Parathyroid adenoma (tissue), 2 donors: ENCODE measurements at regions not wholly inside any gene's neighbourhood (a gene's known extent, or its start where the extent isn't known, plus 50 kb on each side); places are given as distances from the start of the nearest gene placed in this dataset.

Experiments
- H2AFZ ChIP-seq: fragments of 300-600 bp; sonication (generic); one replicate; pipeline ENCODE4 v1.7.0; 2017; ENCODE audit warnings: antibody characterized with exemption, mild to moderate bottlenecking
- H3K27ac ChIP-seq: fragments of 300-600 bp; sonication (generic); one replicate; pipeline ENCODE4 v1.7.0; 2017
- H3K27me3 ChIP-seq: fragments of 300-600 bp; sonication (generic); one replicate; pipeline ENCODE4 v1.7.0; 2017; ENCODE audit warnings: low read length; ENCODE audit not compliant: control insufficient read depth, insufficient read depth
- H3K36me3 ChIP-seq: fragments of 300-600 bp; sonication (generic); one replicate; pipeline ENCODE4 v1.7.0; 2017; ENCODE audit warnings: low read length; ENCODE audit not compliant: control insufficient read depth, insufficient read depth
- H3K4me1 ChIP-seq: fragments of 300-600 bp; sonication (generic); one replicate; pipeline ENCODE4 v1.7.0; 2017; ENCODE audit warnings: control low read depth
- H3K4me2 ChIP-seq: fragments of 300-600 bp; sonication (generic); one replicate; pipeline ENCODE4 v1.7.0; 2017; ENCODE audit warnings: low read length
- H3K4me3 ChIP-seq: fragments of 300-600 bp; sonication (generic); one replicate; pipeline ENCODE4 v1.7.0; 2017; ENCODE audit warnings: low read depth, low read length
- H3K79me2 ChIP-seq: fragments of 300-600 bp; sonication (generic); one replicate; pipeline ENCODE4 v1.7.0; 2017; ENCODE audit warnings: control low read depth
- H3K9ac ChIP-seq: fragments of 300-600 bp; sonication (generic); one replicate; pipeline ENCODE4 v1.7.0; 2017; ENCODE audit warnings: mild to moderate bottlenecking
- H3K9me3 ChIP-seq: fragments of 300-600 bp; sonication (generic); one replicate; pipeline ENCODE4 v1.7.0; 2017; ENCODE audit warnings: low read length; ENCODE audit not compliant: control insufficient read depth
- TF ChIP-seq, protein P1 (sequence below): fragments of 300-600 bp; sonication (generic); IDR thresholded peaks from one replicate; pipeline ENCODE4 v1.7.0; 2017; ENCODE audit warnings: antibody characterized with exemption, mild to moderate bottlenecking
- donor health status: primary hyperparathyroidism.

DNA sequence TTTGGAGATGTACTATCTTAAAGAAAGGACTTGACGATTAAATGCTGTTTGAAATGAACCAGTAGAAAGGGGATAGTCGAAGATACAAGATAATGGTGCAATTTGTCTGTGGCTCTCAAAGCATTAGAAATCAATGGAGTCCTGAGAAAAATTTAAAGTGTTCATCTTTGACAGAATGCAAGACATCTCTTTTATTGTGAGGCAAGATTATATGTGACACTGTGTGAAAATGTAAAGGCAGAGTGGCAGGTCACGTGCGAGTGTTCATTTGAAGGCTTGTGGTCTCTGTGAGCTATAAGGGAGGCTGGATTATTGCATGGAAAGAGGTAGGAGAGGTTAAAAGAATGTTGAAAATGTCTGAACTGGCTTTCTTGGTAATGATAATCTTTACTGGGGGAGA is 709.2 kb downstream of the DSC3 start:
- Histone ChIP-seq H3K27me3 (no peaks in the 10 kb centered on the region), H3K4me1 (no peaks in the 10 kb centered on the region), H3K79me2 (no peaks in the 10 kb centered on the region), H3K4me2 (no peak overlapping the region), H2AFZ (no peak overlapping the region), H3K9ac (no peak overlapping the region), H3K27ac (no peak overlapping the region), H3K4me3 (no peak overlapping the region), H3K36me3 (no peaks in the 10 kb centered on the region), H3K9me3 (no peaks in the 10 kb centered on the region)
- TF ChIP-seq, protein P1, sequence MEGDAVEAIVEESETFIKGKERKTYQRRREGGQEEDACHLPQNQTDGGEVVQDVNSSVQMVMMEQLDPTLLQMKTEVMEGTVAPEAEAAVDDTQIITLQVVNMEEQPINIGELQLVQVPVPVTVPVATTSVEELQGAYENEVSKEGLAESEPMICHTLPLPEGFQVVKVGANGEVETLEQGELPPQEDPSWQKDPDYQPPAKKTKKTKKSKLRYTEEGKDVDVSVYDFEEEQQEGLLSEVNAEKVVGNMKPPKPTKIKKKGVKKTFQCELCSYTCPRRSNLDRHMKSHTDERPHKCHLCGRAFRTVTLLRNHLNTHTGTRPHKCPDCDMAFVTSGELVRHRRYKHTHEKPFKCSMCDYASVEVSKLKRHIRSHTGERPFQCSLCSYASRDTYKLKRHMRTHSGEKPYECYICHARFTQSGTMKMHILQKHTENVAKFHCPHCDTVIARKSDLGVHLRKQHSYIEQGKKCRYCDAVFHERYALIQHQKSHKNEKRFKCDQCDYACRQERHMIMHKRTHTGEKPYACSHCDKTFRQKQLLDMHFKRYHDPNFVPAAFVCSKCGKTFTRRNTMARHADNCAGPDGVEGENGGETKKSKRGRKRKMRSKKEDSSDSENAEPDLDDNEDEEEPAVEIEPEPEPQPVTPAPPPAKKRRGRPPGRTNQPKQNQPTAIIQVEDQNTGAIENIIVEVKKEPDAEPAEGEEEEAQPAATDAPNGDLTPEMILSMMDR = no peak

DNA sequence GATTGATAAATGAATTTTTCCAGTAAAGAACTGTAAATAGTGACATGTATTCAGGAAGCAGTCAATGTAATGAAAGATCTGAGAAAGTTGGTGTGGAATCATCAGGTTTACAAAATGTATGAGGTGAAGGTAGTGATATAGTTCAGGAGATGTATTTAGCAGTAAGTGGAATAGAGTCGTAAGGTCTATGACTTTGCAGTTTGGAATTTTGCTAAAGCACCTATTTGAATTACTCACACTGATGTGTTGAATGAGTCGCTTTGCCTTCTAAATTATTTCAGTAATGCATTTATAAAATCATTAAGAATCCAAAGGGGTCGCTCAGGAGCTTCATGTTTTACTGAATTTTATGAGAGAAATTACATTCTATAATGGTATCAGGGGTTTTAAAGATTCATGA is 713.7 kb downstream of the DSC3 start:
- Histone ChIP-seq H2AFZ (no peak overlapping the region), H3K27me3 (no peaks in the 10 kb centered on the region), H3K36me3 (no peaks in the 10 kb centered on the region), H3K4me3 (no peak overlapping the region), H3K79me2 (no peaks in the 10 kb centered on the region), H3K9ac (no peak overlapping the region), H3K4me2 (no peak overlapping the region), H3K9me3 (no peaks in the 10 kb centered on the region), H3K4me1 (no peaks in the 10 kb centered on the region), H3K27ac (no peak overlapping the region)
- TF ChIP-seq, protein P1 = no peak

DNA sequence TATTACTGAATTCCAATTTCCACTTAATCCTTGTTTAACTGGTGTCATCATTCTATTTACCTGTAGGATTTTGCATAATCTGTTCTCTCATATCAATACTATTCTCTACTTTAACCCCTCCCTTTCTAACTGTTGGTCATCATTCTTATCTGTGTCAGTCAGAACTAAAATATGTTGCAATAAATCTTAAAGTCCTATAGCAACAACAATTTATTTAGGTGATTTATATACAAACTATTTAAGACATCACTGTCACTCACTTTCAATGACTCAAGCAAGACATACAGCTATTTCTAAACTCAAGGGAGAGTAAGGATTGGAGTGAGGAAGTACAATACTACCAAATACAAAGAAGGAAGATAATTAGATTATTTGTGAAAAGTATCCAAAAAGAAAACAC is 740.4 kb downstream of the DSC3 start:
- Histone ChIP-seq H3K4me3 (no peak overlapping the region), H2AFZ (no peak overlapping the region), H3K9ac (no peak overlapping the region), H3K27me3 (no peaks in the 10 kb centered on the region), H3K27ac (no peak overlapping the region), H3K79me2 (no peaks in the 10 kb centered on the region), H3K4me1 (no peaks in the 10 kb centered on the region), H3K4me2 (no peak overlapping the region), H3K9me3 (no peaks in the 10 kb centered on the region), H3K36me3 (no peaks in the 10 kb centered on the region)
- TF ChIP-seq, protein P1 = no peak

DNA sequence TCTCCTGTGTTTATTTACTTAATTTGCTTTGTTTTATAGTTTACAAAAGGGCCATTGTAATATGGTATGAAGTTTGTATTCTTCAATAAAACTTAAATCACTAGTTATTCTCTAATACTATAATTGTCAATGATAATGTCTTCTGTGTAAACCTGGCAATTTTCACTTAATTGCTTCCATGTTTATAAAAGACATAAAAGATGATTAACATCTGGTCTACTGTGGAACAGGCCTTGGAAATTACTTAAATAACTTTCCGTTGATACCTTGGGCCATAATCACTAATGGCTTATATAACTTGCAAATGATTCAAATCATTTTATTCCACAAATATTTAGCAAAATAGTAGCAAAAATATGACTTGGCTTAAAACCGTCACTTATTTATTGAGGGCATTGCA is 743.8 kb downstream of the DSC3 start:
- no peaks in the 10 kb centered on the region for H3K36me3 ChIP-seq
- no peak overlapping the region for H3K9ac ChIP-seq
- TF ChIP-seq, protein P1 = no peak
- H3K4me2 ChIP-seq = no peak overlapping the region
- no peaks in the 10 kb centered on the region for H3K79me2 ChIP-seq
- no peaks in the 10 kb centered on the region for H3K9me3 ChIP-seq
- H3K27me3 ChIP-seq = no peaks in the 10 kb centered on the region
- H2AFZ ChIP-seq = no peak overlapping the region
- H3K4me3 ChIP-seq = no peak overlapping the region
- no peak overlapping the region for H3K27ac ChIP-seq
- H3K4me1 ChIP-seq = no peaks in the 10 kb centered on the region

DNA sequence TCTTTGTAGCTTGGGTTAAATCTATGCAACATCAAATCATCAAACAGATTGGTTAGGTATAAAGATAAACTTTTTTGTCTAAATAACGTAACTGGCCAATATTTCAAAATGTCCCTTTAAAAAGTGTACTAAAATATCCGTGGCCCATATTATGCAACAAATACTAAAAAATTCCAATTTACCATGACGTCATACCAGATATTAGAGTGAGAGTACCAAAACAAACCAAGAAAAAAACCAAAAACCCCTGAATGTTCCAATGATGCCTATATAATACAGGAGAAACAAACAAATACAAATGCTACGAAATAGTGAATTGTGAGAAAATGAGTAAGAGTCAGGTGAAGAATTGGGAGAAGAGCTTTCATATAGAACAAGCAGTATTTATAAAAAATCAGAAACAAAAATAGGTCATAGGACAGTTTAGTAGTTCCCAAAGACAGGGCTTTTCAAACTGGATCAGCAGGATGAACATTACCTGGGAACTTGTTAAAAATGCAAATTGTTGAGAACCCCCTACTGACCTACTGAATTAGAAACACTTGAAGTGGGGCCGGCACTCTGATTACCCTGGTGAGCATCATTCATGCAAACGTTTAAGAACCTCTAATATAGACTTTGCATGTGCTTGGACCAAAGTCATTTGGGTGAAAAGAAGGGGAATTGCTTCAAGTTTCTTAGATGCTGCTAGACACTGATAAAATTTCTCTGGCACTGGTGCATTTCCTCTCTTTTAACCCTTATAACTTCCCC is 753.7 kb downstream of the DSC3 start:
- Histone ChIP-seq H3K79me2 (no peaks in the 10 kb centered on the region), H2AFZ (no peak overlapping the region), H3K9ac (no peak overlapping the region), H3K9me3 (no peaks in the 10 kb centered on the region), H3K36me3 (no peaks in the 10 kb centered on the region), H3K4me2 (no peak overlapping the region), H3K27me3 (no peaks in the 10 kb centered on the region), H3K4me1 (no peaks in the 10 kb centered on the region), H3K27ac (no peak overlapping the region), H3K4me3 (no peak overlapping the region)
- TF ChIP-seq, protein P1 = no peak
